Spleen (tissue), 7 donors: ENCODE measurements at regions not wholly inside any gene's neighbourhood (a gene's known extent, or its start where the extent isn't known, plus 50 kb on each side); places are given as distances from the start of the nearest gene placed in this dataset.

ENCODE experiments used
- CTCF ChIP-seq, 11 experiments: fragments of 200-600 bp in 7 of 11; fragments of 450-650 bp in 4 of 11; sonication (generic) in 4 of 11; IDR thresholded peaks in 8 of 11; conservative IDR thresholded peaks in 3 of 11; 1 replicate in 7 of 11; 2 replicates in 4 of 11; pipeline versions ENCODE4 v1.4.0 to v1.8.0; 2016 to 2021; ENCODE audit warnings: antibody characterized with exemption in 11 of 11, inconsistent platforms in 4 of 11, mild to moderate bottlenecking in 1 of 11
- POLR2A ChIP-seq, 3 donors: fragments of 450-650 bp; IDR thresholded peaks; one replicate each; pipeline ENCODE4 v1.5.1; 2017; ENCODE audit warnings: antibody characterized with exemption in 3 of 3, mild to moderate bottlenecking in 1 of 3
- POLR2AphosphoS5 ChIP-seq, 3 donors: sonication (generic); formaldehyde crosslinking; IDR thresholded peaks; one replicate each; pipeline ENCODE4 v1.5.1; 2017; ENCODE audit warnings: antibody characterized with exemption in 3 of 3
- donor health status: DM: no; HTN: no; CAD: no; lungs with moderate emphysema.
- donor health status: DM: no; HTN: no; CAD: no.
- donor health status: DM: no; HTN: no; CAD: no.

DNA sequence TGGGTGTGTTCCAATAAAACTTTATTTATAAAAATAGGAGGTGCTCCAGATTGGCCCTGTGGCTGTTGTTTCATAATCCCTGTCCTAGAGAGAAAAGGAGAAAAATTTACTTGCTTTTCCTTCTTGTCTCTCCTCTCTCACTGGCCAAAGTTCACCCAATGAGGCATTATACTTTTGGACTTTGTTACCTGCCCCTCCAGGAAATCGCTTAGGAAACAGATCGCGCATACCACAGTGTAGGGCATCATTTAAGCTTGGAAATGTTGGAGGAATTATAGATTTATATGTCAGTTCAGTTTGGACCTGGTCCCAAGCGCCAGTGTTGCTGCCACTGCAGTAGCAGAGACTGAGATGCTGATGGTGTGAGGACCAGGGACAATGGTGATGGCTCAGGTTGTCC, 337.6 kb upstream of the NR3C2 start:
- TF ChIP-seq POLR2AphosphoS5 (IDR thresholded peaks at IDR 0.05) (no peak), CTCF (IDR thresholded peaks at IDR 0.05 in 8 of 11, conservative IDR thresholded peaks at IDR 0.05 in 3 of 11) (no peak), POLR2A (IDR thresholded peaks at IDR 0.05) (no peak)
